Activated T-helper 17 cell treated with anti-CD3 and anti-CD28 coated beads, Interleukin-2, amount 50 U/mL, for 72 hours (primary cell): ENCODE measurements at regions not wholly inside any gene's neighbourhood (a gene's known extent, or its start where the extent isn't known, plus 50 kb on each side); places are given as distances from the start of the nearest gene placed in this dataset.
"Not testable (repeated sequence)": the region's sequence is repeated elsewhere in the genome, so short reads cannot be mapped to it uniquely, and the experiment has no call there.

Experiments
- ATAC-seq: fragments of 150-1000 bp; cut with Tn5 transposase; replicated peaks from 2 replicates; pipeline ENCODE4 v1.10.0; 2021; ENCODE audit warnings: mild to moderate bottlenecking, moderate library complexity
- H3K27ac Mint-ChIP-seq: one replicate; pipeline ENCODE4 v1.8.0; 2022; ENCODE audit warnings: mixed read lengths
- H3K27me3 Mint-ChIP-seq: one replicate; pipeline ENCODE4 v1.8.0; 2022; ENCODE audit warnings: mixed read lengths
- H3K36me3 Mint-ChIP-seq: one replicate; pipeline ENCODE4 v1.8.0; 2022; ENCODE audit warnings: low read depth, mild to moderate bottlenecking, mixed read lengths
- H3K4me1 Mint-ChIP-seq: one replicate; pipeline ENCODE4 v1.8.0; 2022; ENCODE audit warnings: mixed read lengths
- H3K4me3 Mint-ChIP-seq: one replicate; pipeline ENCODE4 v1.8.0; 2022; ENCODE audit warnings: mild to moderate bottlenecking, mixed read lengths
- H3K9me3 Mint-ChIP-seq: one replicate; pipeline ENCODE4 v1.8.0; 2022; ENCODE audit warnings: mixed read lengths

- H3K27me3 Mint-ChIP-seq, result no peaks in the 10 kb centered on the region
- no peaks in the 10 kb centered on the region for H3K9me3 Mint-ChIP-seq
- H3K36me3 Mint-ChIP-seq, result no peaks in the 10 kb centered on the region
- ATAC-seq, result no peak
- H3K4me3 Mint-ChIP-seq, result no peak overlapping the region
- no peaks in the 10 kb centered on the region for H3K4me1 Mint-ChIP-seq
- H3K27ac Mint-ChIP-seq, result no peak overlapping the region
Measured at GRCh38 chr2:52659546-52659945, 1108.1 kb upstream of the CHAC2 start.

GRCh38 chr2:52658598-52658997, 1109.0 kb upstream of the CHAC2 start:
- ATAC-seq, result no peak
- no peaks in the 10 kb centered on the region for H3K36me3 Mint-ChIP-seq
- no peaks in the 10 kb centered on the region for H3K27me3 Mint-ChIP-seq
- H3K27ac Mint-ChIP-seq, result no peak overlapping the region
- no peaks in the 10 kb centered on the region for H3K9me3 Mint-ChIP-seq
- no peaks in the 10 kb centered on the region for H3K4me1 Mint-ChIP-seq
- H3K4me3 Mint-ChIP-seq, result no peak overlapping the region

GRCh38 chr2:52639692-52640091, 1127.9 kb upstream of the CHAC2 start:
- H3K4me1 Mint-ChIP-seq, result no peaks in the 10 kb centered on the region
- H3K9me3 Mint-ChIP-seq, result peaks cover 14% of the 10 kb centered on the region
- no peaks in the 10 kb centered on the region for H3K27me3 Mint-ChIP-seq
- no peaks in the 10 kb centered on the region for H3K36me3 Mint-ChIP-seq
- H3K4me3 Mint-ChIP-seq, result no peak overlapping the region
- ATAC-seq, result no peak
- H3K27ac Mint-ChIP-seq, result no peak overlapping the region

- H3K27ac Mint-ChIP-seq, result no peak overlapping the region
- no peak for ATAC-seq
- peaks cover 7% of the 10 kb centered on the region for H3K9me3 Mint-ChIP-seq
- H3K36me3 Mint-ChIP-seq, result no peaks in the 10 kb centered on the region
- no peaks in the 10 kb centered on the region for H3K27me3 Mint-ChIP-seq
- no peak overlapping the region for H3K4me3 Mint-ChIP-seq
- no peaks in the 10 kb centered on the region for H3K4me1 Mint-ChIP-seq
Measured at GRCh38 chr2:52632543-52632942, 1135.1 kb upstream of the CHAC2 start.

- Mint-ChIP-seq H3K27ac (no peak overlapping the region), H3K4me1 (no peaks in the 10 kb centered on the region)
Measured at GRCh38 chr2:52629944-52630343, 1137.7 kb upstream of the CHAC2 start.

GRCh38 chr2:52629531-52629930, 1138.1 kb upstream of the CHAC2 start:
- no peak for ATAC-seq
- Mint-ChIP-seq H3K9me3 (no peaks in the 10 kb centered on the region), H3K27ac (no peak overlapping the region), H3K36me3 (no peaks in the 10 kb centered on the region), H3K27me3 (no peaks in the 10 kb centered on the region), H3K4me3 (no peak overlapping the region), H3K4me1 (no peaks in the 10 kb centered on the region)

More at GRCh38 chr2:52629944-52630343, 1137.7 kb upstream of the CHAC2 start:
- Mint-ChIP-seq H3K4me3 (no peak overlapping the region), H3K9me3 (no peaks in the 10 kb centered on the region), H3K27me3 (no peaks in the 10 kb centered on the region), H3K36me3 (no peaks in the 10 kb centered on the region)
- ATAC-seq, result no peak

GRCh38 chr2:52622266-52622665, 1145.3 kb upstream of the CHAC2 start:
- Mint-ChIP-seq H3K36me3 (no peaks in the 10 kb centered on the region), H3K9me3 (no peaks in the 10 kb centered on the region), H3K4me3 (no peak overlapping the region), H3K4me1 (no peaks in the 10 kb centered on the region), H3K27me3 (no peaks in the 10 kb centered on the region), H3K27ac (no peak overlapping the region)
- no peak for ATAC-seq

- Mint-ChIP-seq H3K36me3 (no peaks in the 10 kb centered on the region), H3K27me3 (no peaks in the 10 kb centered on the region), H3K4me3 (no peak overlapping the region), H3K4me1 (no peaks in the 10 kb centered on the region), H3K27ac (no peak overlapping the region), H3K9me3 (no peaks in the 10 kb centered on the region)
- no peak for ATAC-seq
Measured at GRCh38 chr2:52613064-52613463, 1154.5 kb upstream of the CHAC2 start.

GRCh38 chr2:52611759-52612158, 1155.8 kb upstream of the CHAC2 start:
- Mint-ChIP-seq H3K4me3 (no peak overlapping the region), H3K27me3 (no peaks in the 10 kb centered on the region), H3K27ac (no peak overlapping the region), H3K4me1 (no peaks in the 10 kb centered on the region), H3K36me3 (no peaks in the 10 kb centered on the region), H3K9me3 (no peaks in the 10 kb centered on the region)
- ATAC-seq, result no peak

- no peak for ATAC-seq
- Mint-ChIP-seq H3K27ac (no peak overlapping the region), H3K9me3 (no peaks in the 10 kb centered on the region), H3K4me1 (no peaks in the 10 kb centered on the region), H3K27me3 (no peaks in the 10 kb centered on the region), H3K36me3 (no peaks in the 10 kb centered on the region), H3K4me3 (no peak overlapping the region)
Measured at GRCh38 chr2:52608030-52608429, 1159.6 kb upstream of the CHAC2 start.

GRCh38 chr2:52597346-52597745, 1170.3 kb upstream of the CHAC2 start:
- Mint-ChIP-seq H3K4me3 (no peak overlapping the region), H3K27ac (no peak overlapping the region), H3K9me3 (peaks cover 8% of the 10 kb centered on the region), H3K27me3 (no peaks in the 10 kb centered on the region), H3K36me3 (no peaks in the 10 kb centered on the region), H3K4me1 (no peaks in the 10 kb centered on the region)
- no peak for ATAC-seq

GRCh38 chr2:52594026-52594425, 1173.6 kb upstream of the CHAC2 start:
- Mint-ChIP-seq H3K9me3 (peaks cover 20% of the 10 kb centered on the region), H3K27ac (no peak overlapping the region), H3K4me1 (no peaks in the 10 kb centered on the region), H3K27me3 (no peaks in the 10 kb centered on the region), H3K36me3 (no peaks in the 10 kb centered on the region), H3K4me3 (no peak overlapping the region)
- no peak for ATAC-seq

- H3K27ac Mint-ChIP-seq, H3K36me3 Mint-ChIP-seq, H3K4me1 Mint-ChIP-seq, H3K4me3 Mint-ChIP-seq, H3K9me3 Mint-ChIP-seq, ATAC-seq, H3K27me3 Mint-ChIP-seq: not testable (repeated sequence)
Measured at GRCh38 chr2:52584071-52584470, 1183.5 kb upstream of the CHAC2 start.

GRCh38 chr2:52572469-52572894, 1195.1 kb upstream of the CHAC2 start:
- no peak for ATAC-seq
- H3K4me1 Mint-ChIP-seq, result no peaks in the 10 kb centered on the region
- no peaks in the 10 kb centered on the region for H3K36me3 Mint-ChIP-seq

GRCh38 chr2:52571380-52572347, 1195.9 kb upstream of the CHAC2 start:
- no peak for ATAC-seq

More at GRCh38 chr2:52572469-52572894, 1195.1 kb upstream of the CHAC2 start:
- Mint-ChIP-seq H3K27ac (no peak overlapping the region), H3K27me3 (no peaks in the 10 kb centered on the region), H3K9me3 (peaks cover 12% of the 10 kb centered on the region), H3K4me3 (no peak overlapping the region)

More at GRCh38 chr2:52571380-52572347, 1195.9 kb upstream of the CHAC2 start:
- peaks cover 9% of the 10 kb centered on the region for H3K9me3 Mint-ChIP-seq
- H3K4me1 Mint-ChIP-seq, result no peaks in the 10 kb centered on the region
- no peaks in the 10 kb centered on the region for H3K36me3 Mint-ChIP-seq
- H3K27me3 Mint-ChIP-seq, result no peaks in the 10 kb centered on the region
- H3K27ac Mint-ChIP-seq, result no peak overlapping the region
- no peak overlapping the region for H3K4me3 Mint-ChIP-seq
